Esophagus muscularis mucosa (tissue), 3 donors: ENCODE measurements at regions not wholly inside any gene's neighbourhood (a gene's known extent, or its start where the extent isn't known, plus 50 kb on each side); places are given as distances from the start of the nearest gene placed in this dataset.

Source experiments
- CTCF ChIP-seq, 3 experiments: fragments of 200-600 bp in 2 of 3; fragments of 450-650 bp in 1 of 3; sonication (generic) in 2 of 3; IDR thresholded peaks; one replicate each; pipeline ENCODE4 v1.5.1; 2017 to 2019; ENCODE audit warnings: antibody characterized with exemption in 3 of 3, mild to moderate bottlenecking in 2 of 3, moderate library complexity in 1 of 3
- POLR2A ChIP-seq: fragments of 450-650 bp; IDR thresholded peaks from one replicate; pipeline ENCODE4 v1.6.1; 2017; ENCODE audit warnings: antibody characterized with exemption, moderate library complexity, mild to moderate bottlenecking, low read depth

DNA sequence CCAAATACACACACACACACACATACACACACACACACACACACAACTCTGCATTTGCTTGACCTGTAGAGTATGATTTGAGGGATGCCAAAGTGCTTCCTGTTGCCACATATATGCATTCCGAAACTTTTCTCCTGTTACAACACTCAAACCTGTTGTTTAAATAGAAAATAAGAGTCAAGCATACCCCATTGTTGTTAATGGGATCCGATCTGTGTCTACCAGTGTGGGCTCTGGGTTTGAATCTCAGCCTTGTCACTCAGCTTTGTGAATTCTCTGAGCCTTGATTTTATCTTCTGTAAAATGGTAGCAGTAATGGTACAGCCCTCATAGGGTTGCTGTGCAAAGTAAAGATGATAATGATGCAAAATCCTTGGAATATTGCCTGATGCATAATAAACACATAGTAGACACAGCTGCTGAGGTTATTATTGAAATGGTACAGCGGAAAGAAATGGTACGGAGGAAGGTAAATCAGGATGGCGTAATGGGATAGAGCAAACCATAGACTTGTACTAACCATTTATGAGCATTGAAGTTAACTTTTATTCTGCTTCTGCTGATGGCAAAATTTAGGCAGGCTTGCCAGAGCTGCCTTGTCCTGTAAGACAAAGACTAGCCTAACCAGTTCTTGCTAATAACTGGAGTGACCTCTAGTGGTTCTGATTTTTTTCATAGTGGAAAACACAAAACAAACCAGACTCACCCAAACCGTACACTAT is 113.5 kb upstream of the PHACTR1 start:
- TF ChIP-seq CTCF (IDR thresholded peaks at IDR 0.05) (peak; percentile 50 to 55 (median 54)), POLR2A (no peak)
